Skeletal muscle cell (primary cell): ENCODE measurements at regions not wholly inside any gene's neighbourhood (a gene's known extent, or its start where the extent isn't known, plus 50 kb on each side); places are given as distances from the start of the nearest gene placed in this dataset.
"Not testable (repeated sequence)": the region's sequence is repeated elsewhere in the genome, so short reads cannot be mapped to it uniquely, and the experiment has no call there.

Experiments
- DNase-seq: peaks from one replicate; pipeline ENCODE4 v3.0.0-alpha.2; 2010; ENCODE audit warnings: low read depth
- H3K4me3 ChIP-seq: 2 replicates; pipeline ENCODE4 v1.5.1; 2011; ENCODE audit warnings: low read depth, mild to moderate bottlenecking, control low read depth, low read length, moderate library complexity

DNA sequence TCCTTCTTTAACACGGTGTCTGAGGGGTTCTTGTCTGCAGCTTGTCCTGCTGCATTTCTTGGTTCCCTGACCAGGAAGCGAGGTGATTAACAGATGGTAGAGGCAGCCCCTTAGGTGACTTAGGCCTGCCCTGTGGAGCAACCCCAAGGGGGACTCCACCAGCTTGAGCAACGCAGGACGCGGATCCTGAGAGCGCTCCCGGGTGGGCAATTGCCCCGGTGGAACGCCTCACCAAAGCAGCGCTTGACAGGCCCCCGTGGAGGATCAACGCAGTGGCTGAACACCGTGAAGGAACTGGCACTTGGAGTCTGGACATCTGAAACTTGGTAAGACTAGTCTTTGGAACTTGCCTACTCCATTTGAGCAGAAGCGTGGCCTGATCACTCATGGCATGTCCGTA lies 272.9 kb upstream of the ATXN7L3B start:
- H3K4me3 ChIP-seq = no peak overlapping the region
- DNase-seq = no peak

DNA sequence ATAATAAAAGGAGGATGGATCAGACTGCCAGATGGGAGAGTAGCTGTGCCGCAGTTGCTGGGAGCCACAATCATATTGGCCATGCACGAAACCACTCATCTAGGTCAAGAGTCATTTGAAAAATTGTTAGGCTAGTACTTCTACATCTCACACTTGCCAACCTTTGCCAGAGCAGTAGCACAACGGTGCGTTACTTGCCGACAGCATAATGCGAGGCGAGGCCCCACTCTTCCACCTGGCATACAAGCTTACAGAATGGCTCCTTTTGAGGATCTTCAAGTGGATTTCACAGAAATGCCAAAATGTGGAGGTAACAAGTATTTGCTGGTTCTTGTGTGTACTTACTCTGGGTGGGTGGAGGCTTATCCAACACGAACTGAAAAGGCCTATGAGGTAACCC lies 268.3 kb upstream of the ATXN7L3B start:
- not testable (repeated sequence) for DNase-seq, H3K4me3 ChIP-seq

DNA sequence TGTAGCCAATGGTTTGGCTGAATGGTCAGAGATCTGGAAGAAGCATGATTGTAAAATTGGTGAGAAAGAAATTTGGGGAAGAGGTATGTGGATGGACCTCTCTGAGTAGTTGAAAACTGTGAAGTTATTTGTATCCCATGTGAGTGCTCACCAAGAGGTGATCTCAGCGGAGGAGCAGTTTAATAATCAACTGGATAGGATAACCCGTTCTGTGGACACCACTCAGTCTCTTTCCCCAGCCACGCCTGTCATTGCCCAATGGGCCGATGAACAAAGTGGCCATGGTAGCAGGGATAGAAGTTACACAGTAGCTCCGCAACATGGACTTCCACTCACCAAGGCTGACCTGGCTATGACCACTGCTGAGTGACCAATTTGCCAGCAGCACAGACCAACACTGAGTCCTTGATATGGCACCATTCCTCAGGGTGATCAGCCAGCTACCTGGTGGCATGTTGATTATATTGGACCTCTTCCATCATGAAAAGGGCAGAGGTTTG lies 257.4 kb upstream of the ATXN7L3B start:
- DNase-seq = no peak
- no peak overlapping the region for H3K4me3 ChIP-seq

DNA sequence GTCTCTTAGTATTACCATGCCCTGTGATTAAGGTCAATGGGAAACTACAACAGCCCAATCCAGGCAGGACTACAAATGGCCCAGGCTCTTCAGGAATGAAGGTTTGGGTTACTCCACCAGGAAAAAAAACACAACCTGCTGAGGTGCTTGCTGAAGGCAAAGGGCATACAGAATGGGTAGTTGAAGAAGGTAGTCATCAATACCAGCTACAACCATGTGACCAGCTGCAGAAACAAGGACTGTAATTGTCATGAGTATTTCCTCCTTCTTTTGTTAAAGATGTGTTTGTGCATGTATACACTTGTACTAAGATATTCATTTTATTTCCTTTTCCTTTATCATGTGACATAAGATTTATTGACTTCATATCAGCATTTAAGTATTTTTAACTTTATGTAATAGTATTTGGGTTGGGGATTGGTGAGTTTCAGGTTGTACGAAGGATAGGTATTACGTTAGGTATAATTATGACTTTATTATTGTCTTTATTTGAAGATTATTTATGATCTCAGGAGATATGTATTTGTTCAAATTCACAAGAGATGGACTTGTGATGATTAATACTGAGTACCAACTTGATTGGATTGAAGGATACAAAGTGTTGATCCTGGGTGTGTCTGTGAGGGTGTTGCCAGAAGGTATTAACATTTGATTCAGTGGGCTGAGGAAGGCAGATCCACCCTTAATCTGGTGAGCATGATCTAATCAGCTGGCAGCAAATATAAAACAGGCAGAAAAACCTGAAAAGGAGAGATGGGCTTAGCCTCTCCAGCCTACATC lies 256.0 kb upstream of the ATXN7L3B start:
- DNase-seq, H3K4me3 ChIP-seq: not testable (repeated sequence)

DNA sequence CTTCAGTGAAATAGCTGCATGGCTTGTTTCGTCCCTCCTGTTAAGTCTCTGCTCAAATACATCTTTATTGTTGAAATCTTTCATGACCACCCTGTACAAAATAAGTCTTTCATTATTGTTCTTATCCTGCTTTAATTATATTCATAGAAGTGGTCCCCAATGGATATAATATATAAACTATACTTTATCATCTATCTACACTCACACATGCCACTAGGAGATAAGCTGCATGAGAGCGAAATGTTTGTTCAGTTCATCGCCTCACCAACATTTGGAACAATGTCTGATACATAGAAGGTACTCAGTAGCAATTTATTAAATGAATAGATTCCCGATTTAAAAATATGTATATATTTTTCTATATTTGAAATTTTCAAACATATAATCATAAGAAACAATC lies 254.0 kb upstream of the ATXN7L3B start:
- no peak for DNase-seq

DNA sequence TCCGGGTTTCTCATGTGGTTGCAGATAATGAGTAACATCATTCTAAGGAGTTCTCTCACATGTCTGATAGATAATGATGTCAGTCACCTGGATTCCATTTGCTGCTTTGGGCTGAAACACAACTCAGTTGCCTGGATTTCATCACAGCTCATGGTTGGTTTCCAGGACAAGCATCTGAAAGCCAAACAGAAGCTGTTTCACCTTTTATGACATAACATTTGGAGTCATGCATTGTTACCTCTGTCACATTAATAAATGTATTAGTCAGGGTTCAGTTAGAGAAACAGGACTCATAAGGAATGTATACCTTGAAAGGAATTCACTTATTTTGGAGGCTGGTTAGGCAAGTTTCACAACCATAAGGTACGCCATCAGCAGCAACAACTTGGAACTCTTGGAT lies 251.9 kb upstream of the ATXN7L3B start:
- H3K4me3 ChIP-seq = no peak overlapping the region
- no peak for DNase-seq

More for the DNA sequence above, 254.0 kb upstream of the ATXN7L3B start:
- H3K4me3 ChIP-seq = no peak overlapping the region

DNA sequence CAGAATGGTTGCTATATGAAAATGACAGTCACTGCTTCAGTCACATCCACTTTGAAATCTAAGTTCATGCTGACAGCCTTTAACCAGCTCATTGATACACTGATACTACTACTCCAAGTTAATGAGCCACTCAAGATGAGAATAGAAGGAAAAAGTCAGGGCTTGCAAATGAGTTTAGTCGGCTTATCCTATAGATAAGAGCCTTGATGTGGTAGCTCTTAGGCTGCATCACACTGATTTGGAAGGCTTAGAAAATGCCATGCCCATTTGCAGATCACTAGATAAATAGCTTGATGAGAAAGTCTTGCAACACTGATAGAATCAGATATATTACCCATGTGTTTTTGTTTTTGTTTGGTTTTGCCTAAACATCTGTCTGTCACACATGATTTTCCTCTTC lies 251.4 kb upstream of the ATXN7L3B start:
- no peak for DNase-seq
- H3K4me3 ChIP-seq = no peak overlapping the region

DNA sequence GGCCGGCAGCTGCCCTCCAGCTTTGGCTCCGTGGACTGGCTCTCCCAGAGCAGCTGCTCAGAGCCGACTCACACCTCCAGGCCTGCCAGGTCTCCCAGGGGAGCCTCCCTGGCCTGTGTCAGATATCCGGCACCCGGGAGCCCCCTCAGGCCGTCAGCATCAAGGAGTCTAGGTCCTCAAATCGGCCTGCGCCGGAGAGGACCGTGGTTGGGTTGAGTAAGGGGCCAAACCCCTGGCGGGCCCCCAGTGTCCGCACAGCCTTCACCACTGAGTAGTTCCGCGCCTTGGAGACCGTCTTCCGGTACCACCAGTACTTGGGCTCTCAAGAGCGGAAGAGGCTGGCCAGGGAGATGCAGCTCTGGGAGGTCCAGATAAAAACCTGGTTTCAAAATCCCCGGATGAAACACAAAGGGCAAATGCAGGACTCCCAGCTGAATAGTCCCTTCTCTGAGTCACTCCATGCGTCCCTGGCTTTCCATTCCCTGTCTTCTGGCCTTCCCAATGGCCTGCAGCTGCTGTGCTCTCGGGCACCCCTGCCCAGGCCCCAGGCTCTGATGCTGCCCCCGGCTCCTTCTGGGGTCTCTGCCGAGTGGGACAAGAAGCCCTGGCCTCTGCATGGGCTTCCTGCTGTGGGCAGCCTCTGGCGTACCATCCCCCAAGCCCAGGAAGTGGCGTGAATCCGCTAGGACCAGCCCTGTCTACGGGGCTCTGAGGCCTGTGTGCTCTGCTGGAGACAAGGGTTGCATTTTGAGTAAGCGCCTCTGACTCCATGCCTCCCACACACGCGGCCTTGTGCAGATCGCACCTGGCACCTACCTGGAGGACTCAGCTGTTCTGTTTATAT lies 245.1 kb upstream of the ATXN7L3B start:
- DNase-seq = no peak
- H3K4me3 ChIP-seq = no peak overlapping the region

DNA sequence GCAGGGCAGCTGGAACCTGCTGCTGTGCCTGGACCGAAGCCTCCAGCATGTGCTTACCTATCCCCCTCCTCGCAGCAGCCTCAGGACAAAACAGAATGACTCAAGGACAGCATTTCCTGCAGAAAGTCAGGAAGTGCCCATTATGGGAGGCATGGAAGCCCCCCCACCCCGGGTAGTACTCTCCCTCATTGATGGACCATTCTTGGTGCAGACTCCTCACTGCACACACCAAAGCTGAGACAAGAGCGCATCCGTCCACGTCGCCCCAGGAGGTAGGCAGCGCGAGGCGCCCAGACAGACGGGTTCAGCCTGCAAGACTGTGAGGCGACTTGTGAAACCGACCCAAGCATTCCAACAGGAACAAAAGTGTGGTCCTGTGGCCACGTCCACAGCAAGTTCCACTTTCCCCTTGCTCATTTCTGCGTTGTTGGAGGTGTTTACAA lies 243.9 kb upstream of the ATXN7L3B start:
- no peak for DNase-seq
- H3K4me3 ChIP-seq = no peak overlapping the region

DNA sequence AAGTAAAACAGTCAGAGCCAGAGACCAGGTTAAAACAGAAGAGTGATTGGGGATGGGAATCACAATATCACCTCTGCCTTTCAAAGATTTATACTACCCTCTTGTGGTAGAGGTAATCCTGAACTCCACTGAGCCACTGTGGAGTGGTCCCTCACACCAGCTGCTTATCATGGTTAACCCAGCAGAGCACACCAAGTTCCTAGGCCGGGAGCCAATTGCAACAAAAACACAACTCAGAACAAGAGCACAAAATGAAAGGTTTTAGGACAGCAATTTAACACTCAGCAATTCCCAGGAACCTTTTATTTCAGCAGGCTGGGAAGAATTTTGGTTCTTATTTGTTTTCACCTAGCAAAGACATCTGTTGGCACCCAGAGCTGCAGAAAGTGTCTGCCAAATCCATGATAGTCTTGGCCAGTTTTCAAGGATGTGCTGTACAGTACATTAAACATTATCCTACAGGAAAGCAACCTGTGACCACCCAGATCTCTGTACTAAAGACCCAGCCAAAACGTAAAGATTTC lies 220.5 kb upstream of the ATXN7L3B start:
- H3K4me3 ChIP-seq = no peak overlapping the region
- DNase-seq = peak; percentile 85

DNA sequence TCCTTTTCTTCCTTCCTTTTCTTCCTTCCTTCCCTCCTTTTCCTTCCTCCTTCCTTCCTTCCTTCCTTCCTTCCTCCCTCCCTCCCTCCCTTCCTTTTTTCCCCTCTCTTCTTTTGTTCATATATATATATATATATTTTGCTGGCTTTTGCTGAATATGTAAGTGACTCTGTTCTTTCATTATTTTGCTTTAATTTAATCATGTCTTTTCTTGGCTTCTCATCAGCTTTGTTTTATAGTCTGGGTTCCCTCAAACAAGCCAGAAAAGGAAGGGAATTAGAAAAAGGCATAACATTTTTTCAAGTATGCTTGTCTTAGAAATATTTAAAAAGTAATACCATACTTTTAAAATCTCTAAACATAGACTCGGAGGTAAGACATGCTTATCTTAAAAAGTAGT lies 219.9 kb upstream of the ATXN7L3B start:
- DNase-seq = no peak
- no peak overlapping the region for H3K4me3 ChIP-seq

DNA sequence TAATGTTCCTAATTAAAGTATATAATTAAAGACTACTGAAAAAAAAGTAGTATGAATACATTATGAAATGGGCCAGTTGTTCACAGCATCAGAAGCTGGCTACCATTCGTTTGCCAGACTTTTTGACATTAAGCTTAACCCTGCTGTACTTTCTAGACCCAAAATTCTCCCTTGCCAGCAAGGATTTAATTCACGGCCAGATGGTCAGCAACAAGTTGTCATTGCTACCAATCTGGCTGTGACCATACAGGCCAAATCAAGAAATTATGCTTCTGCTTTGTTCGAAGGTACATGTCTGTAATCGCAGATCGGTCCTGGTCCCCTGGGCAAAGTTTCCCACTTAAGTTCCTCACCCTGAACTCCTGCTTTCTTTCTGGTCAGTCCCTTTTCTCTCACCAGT lies 217.7 kb upstream of the ATXN7L3B start:
- DNase-seq = no peak
- no peak overlapping the region for H3K4me3 ChIP-seq

DNA sequence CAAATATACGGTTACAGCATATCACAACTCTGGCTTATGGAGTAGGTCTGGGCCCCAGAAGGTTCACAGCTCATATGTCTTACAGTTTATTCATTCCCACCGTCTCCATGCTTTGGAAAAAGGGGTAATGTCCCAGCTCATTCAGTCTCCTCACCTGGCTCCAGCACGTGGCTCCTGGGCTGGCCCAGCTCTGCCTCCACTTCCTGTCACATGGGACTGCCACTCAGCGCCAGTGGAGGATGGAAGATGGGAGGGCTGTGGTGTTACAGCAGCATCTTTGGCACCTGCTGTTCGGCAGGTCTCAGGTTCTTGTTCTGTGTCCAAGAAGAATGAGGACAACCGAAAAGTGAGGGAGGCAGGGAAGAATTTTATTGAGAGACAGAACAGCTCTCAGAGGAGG lies 216.3 kb upstream of the ATXN7L3B start:
- no peak for DNase-seq
- H3K4me3 ChIP-seq = no peak overlapping the region

DNA sequence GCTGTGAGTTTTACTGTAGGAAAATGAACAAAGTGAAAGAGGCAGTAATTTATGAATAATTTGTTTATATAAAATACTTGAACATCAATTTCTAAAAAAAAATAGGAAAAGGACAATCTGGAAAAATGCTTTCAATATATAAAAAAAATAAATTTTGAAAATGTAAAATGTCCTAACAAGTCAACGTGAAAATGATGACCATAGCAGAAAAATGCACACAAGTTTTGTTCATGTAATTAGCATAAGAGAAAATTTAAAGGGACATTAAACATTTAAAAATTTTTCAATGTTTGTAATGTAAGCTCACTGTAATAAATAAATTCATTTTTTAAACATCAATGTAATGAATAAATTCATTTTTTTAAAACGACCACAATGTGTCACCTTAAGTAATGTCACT lies 214.8 kb upstream of the ATXN7L3B start:
- no peak for DNase-seq
- no peak overlapping the region for H3K4me3 ChIP-seq

DNA sequence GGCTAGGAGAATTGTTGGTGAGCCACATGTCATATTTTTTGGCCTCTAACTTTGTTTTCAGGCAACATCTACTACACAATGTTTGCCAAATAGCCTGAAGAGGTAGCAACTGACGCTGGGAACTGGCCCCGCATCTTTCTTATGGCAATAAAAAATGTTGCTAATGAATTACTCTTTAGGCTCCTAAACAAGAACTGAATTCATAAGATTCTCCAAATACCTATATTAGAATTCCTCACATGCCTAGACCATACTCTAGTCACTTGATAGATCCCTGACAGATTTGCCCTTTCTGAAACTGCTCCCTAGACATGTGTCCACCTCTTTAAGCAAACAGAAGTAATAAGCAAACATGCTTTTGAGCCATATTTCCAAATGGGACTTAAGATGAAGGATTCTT lies 209.0 kb upstream of the ATXN7L3B start:
- DNase-seq = no peak
- H3K4me3 ChIP-seq = no peak overlapping the region

DNA sequence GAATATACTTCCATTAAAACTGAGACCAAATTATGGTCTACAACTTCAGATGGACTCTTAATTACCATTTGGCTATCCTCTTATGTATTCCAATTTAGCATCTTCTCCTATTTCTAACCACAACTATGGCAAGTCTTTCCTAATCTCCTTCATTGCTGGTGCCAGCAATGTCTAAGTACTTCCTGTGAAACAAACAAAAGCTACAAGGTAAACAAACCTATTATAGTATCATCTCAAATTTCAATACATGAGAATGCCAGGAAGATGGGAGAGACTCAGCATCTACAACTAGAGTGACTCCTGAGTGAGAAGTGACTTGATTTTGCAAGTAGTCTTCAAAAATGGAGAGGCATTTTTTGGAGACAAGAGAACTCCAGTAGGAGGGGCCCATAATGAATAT lies 202.9 kb upstream of the ATXN7L3B start:
- DNase-seq = peak; percentile 29

DNA sequence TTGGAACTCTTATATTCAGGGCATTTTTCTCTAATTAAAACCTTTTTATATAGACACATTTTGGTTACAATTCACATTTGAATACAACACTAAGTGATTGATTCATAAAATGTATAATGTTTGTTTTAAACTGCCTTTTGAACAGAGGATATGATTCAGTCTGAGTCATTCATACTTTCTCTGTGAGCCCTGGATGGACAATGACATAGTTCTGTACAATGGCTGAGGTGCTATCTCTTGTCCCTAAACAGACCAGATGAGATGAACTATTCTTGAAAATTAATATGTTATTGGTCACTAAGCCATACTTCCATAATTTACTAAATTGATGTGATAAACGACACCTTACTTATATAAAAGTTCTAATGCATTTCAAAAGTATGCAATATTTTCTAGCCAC lies 199.7 kb upstream of the ATXN7L3B start:
- DNase-seq = peak; percentile 31

More for the DNA sequence above, 202.9 kb upstream of the ATXN7L3B start:
- no peak overlapping the region for H3K4me3 ChIP-seq

DNA sequence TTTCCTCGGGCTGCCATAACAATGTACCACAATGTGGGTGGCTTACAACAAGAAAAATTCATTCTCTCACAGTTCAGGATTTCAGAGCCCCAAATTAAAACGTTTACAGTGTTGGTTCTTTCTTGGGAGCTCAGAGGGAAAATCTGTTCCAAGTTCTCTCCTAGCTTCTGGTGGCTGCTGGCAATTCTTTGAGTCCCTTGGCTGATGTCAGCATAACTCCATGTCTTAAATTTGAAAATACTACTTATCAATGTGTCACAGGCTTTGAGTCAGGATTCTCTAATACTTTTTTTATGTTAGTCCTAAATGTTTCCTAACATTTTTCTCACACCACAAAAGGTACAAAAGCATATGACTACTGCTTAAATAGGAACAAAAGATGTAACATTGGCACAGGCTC lies 198.4 kb upstream of the ATXN7L3B start:
- DNase-seq = no peak
- H3K4me3 ChIP-seq = no peak overlapping the region

More for the DNA sequence above, 199.7 kb upstream of the ATXN7L3B start:
- H3K4me3 ChIP-seq = no peak overlapping the region

DNA sequence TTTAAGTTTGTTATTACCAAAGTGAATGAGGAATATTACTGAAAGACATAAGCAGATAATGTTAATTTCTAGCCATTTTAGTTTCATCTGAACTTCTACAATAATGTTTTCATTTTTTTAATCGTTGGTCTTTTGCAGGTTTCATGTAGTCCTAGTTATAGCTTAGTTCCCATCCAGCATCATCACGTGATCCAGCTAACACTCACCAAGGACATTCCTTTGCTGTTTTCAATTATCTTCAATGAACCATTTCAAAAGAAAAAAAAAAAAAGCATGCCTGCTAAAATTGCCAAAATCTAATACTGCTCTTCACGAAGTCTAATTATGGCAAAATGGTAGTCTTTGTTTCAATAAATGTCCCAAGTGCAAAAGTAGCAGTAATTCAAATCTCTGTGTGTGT lies 187.7 kb upstream of the ATXN7L3B start:
- no peak for DNase-seq
- no peak overlapping the region for H3K4me3 ChIP-seq
